ENCODE measurements at regions not wholly inside any gene's neighbourhood (a gene's known extent, or its start where the extent isn't known, plus 50 kb on each side); places are given as distances from the start of the nearest gene placed in this dataset.

DNA sequence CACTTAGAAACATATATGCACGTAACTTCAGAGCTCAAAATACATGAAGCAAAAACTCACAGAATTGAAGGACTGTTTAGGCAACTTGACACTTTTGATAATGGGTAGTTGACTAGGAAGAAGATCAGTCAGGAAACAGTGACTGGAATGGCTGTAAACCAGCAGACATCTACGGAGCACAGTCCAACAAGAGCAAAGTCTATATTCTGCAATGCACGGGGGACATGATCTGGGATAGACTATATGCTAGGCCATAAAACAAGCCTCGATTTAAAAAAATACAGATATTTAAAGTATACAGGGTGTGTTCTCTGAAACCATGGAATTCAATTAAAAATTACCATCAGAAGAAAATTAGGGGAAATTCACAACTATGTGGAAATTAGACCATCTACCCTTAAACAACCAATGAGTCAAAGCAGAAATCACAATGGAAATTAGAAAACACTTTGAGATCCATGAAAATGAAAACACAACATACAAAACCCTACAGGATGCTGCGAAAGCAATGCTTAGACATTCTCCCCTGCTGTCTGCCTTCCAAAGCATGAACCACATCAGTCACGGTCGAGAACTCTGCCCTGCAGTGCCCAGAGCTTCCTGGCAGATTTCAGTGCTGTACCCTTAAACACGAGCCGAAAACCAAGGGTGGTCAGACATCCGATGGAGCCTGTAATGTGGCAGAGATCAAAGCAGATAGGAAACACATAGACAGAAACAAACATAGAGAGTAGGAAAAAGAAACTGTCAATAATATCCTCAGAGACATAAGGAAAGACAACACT is 651.9 kb upstream of the HS6ST1 start:
- DNase-seq, result no peak

GRCh38 chr2:128973566-128973965 is 654.9 kb upstream of the HS6ST1 start:
- DNase-seq, result no peak

- DNase-seq, result no peak
Observed at GRCh38 chr2:128978212-128978611, 659.5 kb upstream of the HS6ST1 start.

- DNase-seq, result no peak
Observed at GRCh38 chr2:128979182-128979581, 660.5 kb upstream of the HS6ST1 start.

- no peak for DNase-seq
Observed at GRCh38 chr2:128980475-128980874, 661.8 kb upstream of the HS6ST1 start.

DNA sequence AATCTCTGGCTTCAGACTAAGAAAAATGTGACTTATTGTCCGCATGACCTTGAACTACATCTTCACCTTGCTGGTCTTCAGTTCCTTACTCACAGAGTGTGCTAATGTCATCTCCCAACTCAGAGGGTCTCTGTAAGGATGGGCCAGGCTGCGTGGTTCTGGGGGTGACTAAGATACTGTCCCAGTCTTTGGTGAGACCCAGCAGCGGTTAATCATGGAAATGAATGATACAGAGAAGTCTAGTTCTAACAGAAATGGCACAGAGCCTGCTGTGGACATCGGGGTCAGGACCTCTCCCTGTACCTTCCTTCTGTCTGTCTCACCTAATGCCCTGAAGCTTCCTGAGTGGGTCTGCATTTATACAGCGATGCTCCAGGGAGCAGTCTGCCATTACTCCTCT is 662.7 kb upstream of the HS6ST1 start:
- no peak for DNase-seq

GRCh38 chr2:128982001-128982400 is 663.3 kb upstream of the HS6ST1 start:
- no peak for DNase-seq

GRCh38 chr2:128982670-128983069 is 664.0 kb upstream of the HS6ST1 start:
- no peak for DNase-seq

GRCh38 chr2:128983094-128983493 is 664.4 kb upstream of the HS6ST1 start:
- no peak for DNase-seq

DNA sequence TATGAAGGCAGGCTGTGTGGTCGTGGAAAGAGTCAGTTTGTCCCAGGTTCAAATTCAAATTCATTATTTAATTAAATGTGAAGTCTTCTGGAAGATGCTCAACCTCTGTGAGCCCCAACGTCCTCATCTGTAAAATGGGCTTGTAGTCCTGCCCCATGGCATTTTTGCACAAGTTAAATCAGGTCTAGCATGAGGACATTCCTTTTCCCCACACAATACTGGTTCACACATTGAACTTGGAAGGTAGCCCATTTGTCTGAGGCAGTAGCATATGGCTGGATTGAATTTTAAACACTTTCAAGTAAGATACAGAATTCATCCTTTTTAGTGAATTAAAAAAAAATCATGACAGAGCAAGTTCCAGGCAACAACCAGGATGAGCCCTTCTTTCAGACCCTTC is 665.4 kb upstream of the HS6ST1 start:
- DNase-seq, result no peak

DNA sequence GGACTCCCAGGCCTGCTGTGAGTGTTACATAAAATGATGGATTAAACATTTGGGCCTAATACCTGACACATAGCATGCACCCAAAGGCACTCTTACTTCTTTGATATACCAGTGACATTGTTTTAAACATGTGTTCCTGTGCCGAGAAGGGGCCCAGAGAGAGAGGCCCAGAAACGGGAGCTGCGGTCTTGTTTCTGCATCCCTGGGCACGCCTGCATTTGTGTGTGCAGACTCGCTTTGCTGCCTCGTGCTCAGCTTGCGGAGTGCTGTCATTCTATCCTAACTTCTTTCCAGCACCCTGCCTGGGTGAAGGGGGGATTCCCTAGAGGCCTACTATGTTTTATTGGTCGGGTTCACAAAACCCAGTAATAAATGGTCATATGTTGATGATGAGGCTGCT is 666.2 kb upstream of the HS6ST1 start:
- no peak for DNase-seq

GRCh38 chr2:128986026-128986715 is 667.5 kb upstream of the HS6ST1 start:
- no peak for DNase-seq

DNA sequence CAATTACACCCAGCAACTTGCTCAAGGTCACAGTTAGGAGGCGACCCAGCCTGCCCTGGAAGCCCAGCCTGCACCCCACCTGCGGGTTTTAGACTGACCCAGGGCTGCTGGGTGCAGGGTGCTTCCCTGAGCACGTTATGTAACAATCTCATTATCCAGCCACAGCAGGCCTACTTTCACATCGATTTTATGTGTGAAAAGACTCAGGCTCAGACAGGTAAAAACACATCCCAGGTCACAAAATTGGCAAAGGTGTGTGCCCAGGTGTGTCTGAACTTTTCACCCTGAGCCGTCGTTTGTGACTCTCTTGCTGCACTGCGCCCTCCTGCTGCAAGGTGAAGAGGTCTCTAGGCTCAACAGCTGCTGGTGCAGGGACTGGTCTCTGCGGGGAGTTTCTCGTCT is 668.2 kb upstream of the HS6ST1 start:
- DNase-seq, result no peak

DNA sequence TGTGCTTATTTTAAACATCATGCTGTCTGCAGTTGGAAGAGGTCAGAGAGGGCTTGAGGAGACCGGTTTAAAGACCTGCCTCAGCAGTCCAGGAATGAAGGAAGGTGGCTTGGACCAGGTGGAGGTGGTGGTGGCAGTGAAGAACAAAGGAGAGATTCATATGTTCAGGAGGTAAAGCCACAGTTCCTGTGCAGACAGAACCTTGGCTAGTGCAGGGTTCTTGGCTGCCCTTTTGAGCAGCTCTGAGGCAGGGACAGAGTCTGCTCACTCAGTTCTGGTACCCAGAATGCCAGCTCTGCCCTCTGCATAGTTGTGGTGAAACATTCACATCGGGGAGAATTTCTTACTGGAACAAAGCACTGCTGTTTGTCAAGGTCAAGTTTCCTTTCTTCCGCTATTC is 669.7 kb upstream of the HS6ST1 start:
- DNase-seq, result no peak

GRCh38 chr2:128988967-128989366 is 670.3 kb upstream of the HS6ST1 start:
- DNase-seq, result no peak

GRCh38 chr2:128995086-128995485 is 676.4 kb upstream of the HS6ST1 start:
- no peak for DNase-seq

- no peak for DNase-seq
Observed at GRCh38 chr2:128996078-128996477, 677.4 kb upstream of the HS6ST1 start.

GRCh38 chr2:128997166-128997866 is 678.6 kb upstream of the HS6ST1 start:
- no peak for DNase-seq

GRCh38 chr2:129001926-129002325 is 683.3 kb upstream of the HS6ST1 start:
- DNase-seq, result no peak

DNA sequence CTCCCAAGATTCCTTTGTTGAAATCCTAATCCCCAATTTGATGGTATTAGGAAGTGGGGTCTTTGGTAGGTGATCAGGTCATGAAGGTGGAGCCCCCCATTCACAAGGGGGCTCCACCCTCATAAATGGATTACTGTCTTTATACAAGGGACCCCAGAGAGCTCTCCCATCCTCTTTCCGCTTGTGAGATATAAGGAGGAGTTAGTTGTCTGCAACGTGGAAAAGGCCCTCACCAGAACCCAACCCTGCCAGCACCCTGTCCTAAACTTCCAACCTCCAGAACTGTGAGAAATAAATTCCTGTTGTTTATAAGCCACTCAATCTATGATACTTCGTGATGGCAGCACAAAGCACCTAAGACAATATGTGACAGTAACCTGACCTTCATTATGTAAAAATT is 684.1 kb upstream of the HS6ST1 start:
- no peak for DNase-seq

DNA sequence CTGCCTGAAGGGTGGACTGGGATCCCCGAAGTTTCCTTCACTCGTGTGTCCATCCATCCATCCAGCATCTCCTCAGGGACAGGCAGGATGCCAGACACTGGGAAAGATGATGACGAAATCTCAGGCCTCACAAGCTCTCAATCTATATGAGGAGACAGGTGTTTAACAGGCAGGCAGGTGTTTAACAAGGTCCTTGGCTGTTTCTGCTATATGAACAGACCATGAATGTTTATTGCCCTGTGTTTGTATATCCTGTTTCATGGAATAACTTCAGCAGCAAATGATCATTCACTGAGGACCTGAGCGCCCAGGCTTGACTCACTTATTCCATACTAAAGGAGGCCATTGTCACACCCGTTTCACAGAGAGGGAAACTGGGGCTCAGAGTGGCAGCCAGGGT is 685.8 kb upstream of the HS6ST1 start:
- no peak for DNase-seq

DNA sequence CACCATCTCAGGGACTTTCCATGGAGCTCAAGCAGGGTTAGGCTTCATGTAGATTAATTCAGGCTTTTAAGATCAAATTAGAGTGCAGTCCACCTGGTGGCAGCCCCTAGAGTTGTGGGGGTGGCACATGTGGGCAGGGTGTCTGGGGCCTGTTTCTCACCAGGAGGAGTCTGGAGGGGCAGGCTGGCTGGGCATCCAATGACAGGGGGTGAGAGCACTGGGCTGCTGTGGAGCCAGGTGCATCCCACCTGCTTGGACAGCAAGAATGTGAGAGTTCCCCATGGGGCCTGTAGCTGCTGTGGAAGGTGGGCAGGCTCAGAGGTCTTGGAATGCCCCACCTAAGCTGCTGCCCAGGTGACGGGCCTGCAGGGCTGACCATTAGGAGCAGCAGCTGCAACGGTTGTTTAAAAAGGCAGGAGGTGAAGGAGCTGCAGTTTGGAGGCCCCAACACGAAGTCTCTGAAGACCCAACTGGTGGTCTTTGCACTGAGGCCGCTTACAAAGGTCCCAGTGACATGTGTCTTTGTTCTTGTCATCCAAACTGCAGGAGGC is 686.3 kb upstream of the HS6ST1 start:
- no peak for DNase-seq

GRCh38 chr2:129006135-129006886 is 687.6 kb upstream of the HS6ST1 start:
- no peak for DNase-seq
